ENCODE measurements at regions not wholly inside any gene's neighbourhood (a gene's known extent, or its start where the extent isn't known, plus 50 kb on each side); places are given as distances from the start of the nearest gene placed in this dataset.

DNA sequence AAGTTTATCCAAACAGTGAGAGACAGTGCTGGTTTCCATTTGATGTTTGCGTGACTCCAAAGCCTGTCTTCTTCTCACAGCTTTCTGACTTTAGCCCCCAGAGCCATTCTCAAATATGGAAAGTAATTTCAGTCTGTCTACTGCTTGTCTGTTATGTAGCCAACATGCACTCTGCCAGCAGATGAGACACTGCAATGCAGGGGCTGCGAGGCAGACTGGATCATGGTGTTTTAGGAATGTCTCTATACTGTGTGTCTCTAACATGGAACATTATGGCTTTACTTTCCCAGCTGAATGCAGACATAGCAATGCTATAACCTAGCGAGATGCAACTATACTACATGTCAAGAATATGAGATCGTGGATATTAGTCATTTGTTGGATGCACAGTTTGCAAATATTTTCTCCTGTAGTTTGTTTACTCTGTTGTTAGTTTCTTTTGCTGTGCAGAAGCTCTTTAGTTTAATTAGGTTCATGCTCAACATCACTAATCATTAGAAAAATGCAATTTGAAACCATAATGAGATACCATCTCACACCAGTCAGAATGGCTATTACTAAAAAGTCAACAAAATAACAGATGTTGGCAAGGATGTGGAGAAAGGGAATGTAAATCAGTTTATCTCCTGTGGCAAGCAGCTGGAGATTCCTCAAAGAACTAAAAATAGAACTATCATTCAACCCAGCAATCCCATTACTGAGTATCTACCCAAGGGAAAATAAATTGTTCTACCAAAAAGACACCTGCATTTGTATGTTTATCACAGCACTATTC lies 235.8 kb upstream of the TMTC1 start:
- no peak for DNase-seq (ENCODE audit: low spot score)

GRCh38 chr12:30016540-30017055 lies 232.9 kb upstream of the TMTC1 start:
- no peak for DNase-seq (ENCODE audit: low spot score)

- DNase-seq (ENCODE audit: low spot score) = no peak
Measured at GRCh38 chr12:30015631-30016337, 232.0 kb upstream of the TMTC1 start.

DNA sequence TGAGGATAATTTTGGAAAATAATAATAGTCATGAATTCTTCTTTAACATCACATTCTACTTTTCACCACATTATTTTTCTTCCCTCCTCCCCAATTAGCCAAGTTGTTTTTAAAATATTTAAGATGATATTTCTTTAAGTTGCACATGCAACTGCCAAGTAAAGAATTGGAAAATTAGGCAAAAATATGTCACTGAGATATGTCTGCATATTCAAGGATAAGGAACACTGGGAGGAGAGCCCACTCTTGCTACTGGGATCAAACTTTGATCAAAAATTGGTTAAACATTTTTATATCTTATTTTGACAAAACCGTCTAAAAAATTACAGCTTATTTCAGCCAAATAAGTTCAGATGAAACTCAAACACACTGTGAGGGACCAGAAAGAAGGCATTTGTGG lies 231.2 kb upstream of the TMTC1 start:
- DNase-seq (ENCODE audit: low spot score) = no peak

DNA sequence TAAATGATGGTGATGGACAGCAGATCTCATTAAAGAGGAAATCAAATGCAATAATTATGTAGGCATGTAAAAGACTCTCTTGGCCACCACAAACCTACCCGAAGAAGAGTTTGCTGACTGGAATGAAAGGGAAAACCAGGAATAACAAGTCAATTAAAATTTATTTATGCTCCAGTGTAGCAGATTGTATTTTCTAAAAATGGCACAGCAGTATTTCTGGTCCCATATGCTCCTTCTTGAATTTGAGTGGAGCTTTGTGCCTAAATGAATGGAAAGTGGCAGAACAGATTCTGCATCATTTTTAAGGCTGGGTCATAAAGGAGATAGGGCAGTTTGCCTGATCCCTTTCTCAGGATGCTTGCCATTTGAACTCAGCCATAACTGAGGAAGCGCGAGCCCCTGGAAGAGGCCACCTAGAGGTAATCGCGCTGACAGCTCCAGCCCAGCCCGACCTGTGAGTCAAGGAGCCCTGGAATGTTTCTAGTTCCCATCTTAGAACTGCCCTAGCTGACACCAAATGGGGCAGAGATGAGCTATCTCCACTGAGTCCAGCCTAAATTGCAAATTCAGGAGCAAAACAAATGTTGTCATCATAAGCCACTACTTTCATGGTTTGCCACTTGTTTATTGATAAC lies 229.2 kb upstream of the TMTC1 start:
- DNase-seq (ENCODE audit: low spot score) = no peak

DNA sequence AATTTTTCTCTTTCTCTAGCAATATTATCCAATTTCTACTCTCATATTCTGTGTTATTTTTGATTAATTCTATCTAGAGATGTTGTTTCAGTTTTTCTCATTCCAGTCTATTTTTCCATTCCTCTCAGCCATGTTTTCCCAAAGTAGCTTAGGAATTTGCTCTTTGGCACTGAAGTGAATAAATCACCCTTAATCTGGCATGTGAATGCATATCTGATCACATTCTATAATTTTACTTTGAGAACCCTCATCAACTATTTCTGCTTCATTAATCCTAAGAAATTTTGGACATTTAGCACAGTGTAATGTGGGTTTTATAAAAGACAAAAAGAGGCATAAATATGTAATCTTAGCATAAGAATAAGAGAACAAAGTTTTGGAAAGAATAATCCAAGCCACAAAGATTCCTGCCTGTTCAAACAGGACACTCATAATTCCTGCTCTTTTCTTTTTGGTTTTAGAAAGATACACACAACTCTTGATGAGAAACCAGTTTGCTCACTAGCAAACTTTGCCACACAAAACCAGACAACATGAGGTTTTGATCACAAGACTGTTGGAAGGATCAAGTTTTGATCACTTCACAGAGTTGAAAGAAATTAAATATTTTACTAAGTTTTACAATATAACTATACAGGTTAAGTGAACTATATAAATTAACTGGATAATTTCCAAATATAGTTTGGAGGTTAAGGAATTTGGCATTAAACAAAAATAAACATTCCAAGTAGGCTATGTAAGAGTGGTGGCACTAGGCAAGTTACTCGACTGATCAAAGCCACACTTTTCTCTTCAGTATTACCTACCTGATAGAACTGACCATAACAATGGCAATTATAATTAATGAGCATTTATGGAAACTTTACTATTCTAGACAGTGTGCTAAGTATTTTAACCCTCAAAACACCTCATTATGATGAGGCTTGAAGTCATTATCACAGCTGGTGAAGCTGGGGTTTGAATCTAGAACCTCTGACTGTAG lies 226.6 kb upstream of the TMTC1 start:
- DNase-seq (ENCODE audit: low spot score) = no peak

GRCh38 chr12:30006021-30006420 lies 222.3 kb upstream of the TMTC1 start:
- no peak for DNase-seq (ENCODE audit: low spot score)

DNA sequence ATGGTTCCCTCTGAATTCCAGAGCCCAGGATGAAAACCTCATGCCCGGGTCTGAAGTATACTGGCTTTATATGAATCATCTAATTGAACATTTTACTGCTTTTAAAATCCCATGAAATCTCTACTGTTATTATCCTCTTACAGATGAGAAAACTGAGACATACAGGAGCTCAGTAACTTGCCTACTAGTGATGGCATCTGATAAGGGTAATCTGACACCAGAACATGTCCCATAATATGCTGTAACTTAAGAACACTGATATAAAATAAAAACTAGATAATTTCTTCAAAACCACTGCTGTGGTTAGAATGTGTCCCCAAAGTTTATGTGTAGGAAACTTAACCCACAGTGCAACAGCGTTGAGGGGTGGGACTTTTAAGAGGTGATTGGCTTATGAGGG lies 219.6 kb upstream of the TMTC1 start:
- DNase-seq (ENCODE audit: low spot score) = no peak

DNA sequence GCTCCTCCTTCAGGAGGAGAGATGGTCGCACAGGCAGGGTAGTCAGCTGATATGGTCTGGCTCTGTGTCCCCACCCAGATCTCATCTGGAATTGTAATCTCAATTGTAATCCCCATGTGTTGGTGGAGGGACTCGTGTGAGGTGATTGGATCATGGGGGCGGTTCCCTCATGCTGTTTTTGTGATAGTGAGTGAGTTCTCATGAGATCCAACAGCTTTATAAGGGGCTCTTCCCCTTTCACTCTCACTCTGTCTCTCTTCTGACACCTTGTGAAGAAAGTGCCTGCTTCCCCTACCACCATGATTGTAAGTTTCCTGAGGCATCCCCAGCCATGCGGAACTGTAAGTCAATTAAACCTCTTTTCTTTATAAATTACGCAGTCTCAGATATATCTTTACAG lies 218.9 kb upstream of the TMTC1 start:
- DNase-seq (ENCODE audit: low spot score) = no peak

GRCh38 chr12:30000401-30000800 lies 216.7 kb upstream of the TMTC1 start:
- DNase-seq (ENCODE audit: low spot score) = no peak

GRCh38 chr12:29996993-29997392 lies 213.3 kb upstream of the TMTC1 start:
- DNase-seq (ENCODE audit: low spot score) = no peak

- no peak for DNase-seq (ENCODE audit: low spot score)
Measured at GRCh38 chr12:29992366-29992765, 208.6 kb upstream of the TMTC1 start.

DNA sequence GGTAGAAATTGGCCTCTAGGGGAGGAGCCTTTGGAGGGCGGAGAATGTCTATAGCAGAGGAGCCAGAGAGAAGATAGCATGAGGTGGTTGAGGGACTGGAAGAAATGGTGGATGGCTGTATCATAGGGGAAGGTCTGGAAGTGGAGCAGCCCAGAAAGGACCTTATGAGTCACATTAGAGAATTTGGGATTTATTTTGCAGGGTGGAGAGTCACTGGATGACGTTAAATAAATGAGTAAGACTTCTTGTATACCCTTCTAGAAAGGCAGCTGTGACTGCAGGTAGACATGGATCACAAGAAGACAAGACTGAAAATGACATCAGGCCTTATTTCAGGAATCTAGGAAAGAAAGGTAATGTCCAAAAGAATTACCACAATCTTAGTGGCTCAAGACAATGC lies 208.2 kb upstream of the TMTC1 start:
- DNase-seq (ENCODE audit: low spot score) = no peak

GRCh38 chr12:29990971-29991370 lies 207.2 kb upstream of the TMTC1 start:
- no peak for DNase-seq (ENCODE audit: low spot score)

GRCh38 chr12:29983851-29984250 lies 200.1 kb upstream of the TMTC1 start:
- DNase-seq (ENCODE audit: low spot score) = no peak

DNA sequence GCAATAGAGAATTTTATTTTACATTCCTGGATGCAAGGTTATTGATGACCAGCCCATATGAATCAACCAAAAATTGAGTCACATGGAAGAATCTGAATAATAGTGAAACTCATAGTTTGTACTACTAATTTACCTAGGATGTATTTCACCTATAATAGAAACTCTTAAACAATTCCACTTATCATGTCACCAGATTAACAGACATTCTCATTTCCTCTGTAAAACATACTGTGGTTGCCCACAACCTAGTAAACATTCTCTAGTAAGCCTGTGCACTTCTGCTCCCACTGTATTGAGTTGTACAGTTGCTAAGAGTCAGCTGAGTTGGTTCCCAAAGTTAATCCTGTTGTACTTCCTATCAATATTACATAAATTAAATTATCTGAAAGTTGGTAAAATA lies 196.6 kb upstream of the TMTC1 start:
- no peak for DNase-seq (ENCODE audit: low spot score)

GRCh38 chr12:29971446-29971845 lies 187.7 kb upstream of the TMTC1 start:
- no peak for DNase-seq (ENCODE audit: low spot score)

DNA sequence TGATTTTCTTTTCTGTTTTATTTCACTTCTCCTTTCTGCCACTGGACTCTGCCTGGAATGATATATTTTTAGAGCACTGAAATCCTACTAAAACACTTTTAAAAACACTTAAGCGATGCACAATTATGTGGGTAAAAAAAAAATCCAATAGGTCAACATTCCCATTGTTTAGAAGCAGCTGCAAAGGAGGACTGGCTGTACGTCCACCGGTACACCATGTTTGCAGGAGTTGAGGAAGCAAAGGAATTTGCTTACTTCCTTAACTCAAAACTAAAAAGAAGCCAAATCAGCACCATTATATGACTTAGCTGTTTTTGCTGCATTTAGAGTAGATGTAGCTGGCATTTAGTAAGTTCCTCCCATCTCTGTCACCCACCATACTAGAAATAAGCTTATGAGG lies 186.8 kb upstream of the TMTC1 start:
- no peak for DNase-seq (ENCODE audit: low spot score)

GRCh38 chr12:29962276-29963035 lies 178.7 kb upstream of the TMTC1 start:
- DNase-seq (ENCODE audit: low spot score) = no peak

DNA sequence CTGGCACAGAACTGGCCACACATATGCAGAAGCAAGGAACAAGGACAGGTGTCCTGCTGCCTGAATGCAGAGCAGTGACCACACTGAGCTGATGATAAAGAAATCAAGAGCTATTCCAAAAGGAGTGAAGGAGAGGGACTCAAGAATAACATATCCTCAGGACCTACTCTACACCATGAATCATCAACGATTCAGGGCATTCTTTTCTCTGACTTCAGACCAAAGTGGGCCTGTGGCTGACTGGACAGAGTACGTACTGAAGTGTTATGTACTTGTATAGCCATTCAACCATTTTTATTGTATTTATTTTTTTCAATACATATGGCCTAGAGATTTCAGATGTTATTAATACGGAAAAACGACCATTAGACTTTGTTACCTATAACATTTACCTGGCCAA lies 177.5 kb upstream of the TMTC1 start:
- no peak for DNase-seq (ENCODE audit: low spot score)

GRCh38 chr12:29960122-29960521 lies 176.4 kb upstream of the TMTC1 start:
- no peak for DNase-seq (ENCODE audit: low spot score)

Data from AG08396 (cell line).